AG08396 (cell line): ENCODE measurements at regions not wholly inside any gene's neighbourhood (a gene's known extent, or its start where the extent isn't known, plus 50 kb on each side); places are given as distances from the start of the nearest gene placed in this dataset.

Experiments
- DNase-seq: peaks from one replicate; pipeline ENCODE4 v3.0.0; 2012; ENCODE audit warnings: low spot score, mixed read lengths

DNA sequence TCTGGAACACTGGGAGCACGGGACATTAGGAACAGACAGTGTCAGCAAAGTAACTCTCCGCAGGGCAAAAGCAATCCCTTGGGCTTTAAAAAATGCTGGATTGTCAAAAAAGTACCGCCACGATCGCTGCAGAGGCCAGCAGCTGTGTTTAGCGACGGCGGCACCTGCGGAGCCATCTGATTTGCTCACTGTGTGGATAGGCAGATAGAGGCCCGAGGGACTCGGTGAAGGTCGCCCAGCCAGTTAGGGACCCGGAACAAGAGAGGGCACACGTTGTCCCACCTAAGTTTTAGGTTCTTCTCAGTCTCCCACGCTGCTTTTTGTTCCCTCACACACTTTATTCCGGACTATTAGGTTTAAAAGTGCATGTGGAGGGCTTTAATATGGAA is 238.3 kb downstream of the TEX29 start:
- DNase-seq, result no peak

DNA sequence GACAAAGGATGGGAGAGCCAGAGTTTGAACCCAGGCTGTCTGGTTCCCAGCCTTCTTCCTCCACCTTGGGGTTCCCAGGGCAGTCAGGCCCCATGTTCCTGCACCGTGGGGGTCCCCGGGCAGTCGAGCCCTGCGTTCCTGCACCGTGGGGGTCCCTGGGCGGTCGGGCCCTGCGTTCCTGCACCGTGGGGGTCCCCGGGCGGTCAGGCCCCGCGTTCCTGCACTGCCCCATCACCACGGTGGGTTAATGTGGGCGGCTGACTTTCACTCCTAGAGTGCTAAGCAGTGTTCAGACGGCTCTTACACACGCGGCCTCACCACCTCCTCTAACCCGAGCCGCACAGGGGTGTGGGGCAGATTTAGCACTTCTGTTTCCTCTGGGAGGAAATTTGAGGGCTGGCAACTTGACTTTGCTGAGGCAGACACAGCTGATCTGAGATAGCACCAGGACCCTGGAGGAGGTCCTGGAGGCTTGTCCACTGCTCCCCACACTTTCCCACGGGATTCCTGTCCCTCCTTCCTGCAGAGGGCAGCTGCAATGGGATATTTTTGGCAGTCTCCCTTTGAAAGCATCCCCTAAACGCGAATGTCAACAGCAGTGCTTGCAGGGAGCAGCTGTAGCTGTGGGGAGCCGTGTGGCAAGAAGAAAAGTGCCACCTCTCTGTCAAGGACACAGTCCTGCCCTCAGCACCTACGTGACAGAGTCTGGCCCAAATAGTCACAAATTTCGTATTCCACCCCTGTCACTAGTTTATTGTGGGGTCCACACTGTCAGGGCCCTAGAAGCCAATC is 239.4 kb downstream of the TEX29 start:
- DNase-seq, result no peak

DNA sequence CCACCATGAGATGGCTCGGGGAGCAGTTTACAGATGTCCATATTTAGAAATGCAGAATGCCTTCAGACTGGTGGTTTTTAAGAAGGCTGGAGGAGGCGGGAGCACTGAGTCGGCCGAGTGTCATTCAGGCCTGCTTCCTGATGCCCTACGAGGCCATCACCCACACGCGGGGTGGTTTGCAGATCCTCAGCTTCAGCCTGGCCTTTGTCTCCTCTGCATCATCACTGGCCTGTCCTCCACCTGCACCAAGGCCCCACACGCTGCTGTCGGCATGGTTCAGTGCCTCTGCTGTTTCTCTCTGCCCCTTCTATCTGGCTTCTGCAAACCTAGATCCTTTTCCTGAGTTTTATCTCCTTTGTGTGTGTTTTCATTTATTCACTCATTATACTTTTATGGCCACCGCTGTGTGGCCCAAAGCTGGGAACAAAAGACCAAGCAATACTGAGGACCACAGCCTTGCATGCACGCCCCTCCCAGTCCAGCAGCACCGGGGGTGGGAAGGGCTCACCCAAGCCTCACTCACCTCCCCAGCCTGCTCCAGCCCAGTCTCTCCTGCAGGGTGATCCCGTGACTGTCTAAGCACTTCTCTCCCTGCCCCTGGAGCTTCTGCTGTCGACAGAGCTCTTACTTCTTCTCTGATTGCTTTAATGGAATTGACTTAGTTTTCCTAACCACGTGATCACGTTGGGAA is 240.8 kb downstream of the TEX29 start:
- no peak for DNase-seq

DNA sequence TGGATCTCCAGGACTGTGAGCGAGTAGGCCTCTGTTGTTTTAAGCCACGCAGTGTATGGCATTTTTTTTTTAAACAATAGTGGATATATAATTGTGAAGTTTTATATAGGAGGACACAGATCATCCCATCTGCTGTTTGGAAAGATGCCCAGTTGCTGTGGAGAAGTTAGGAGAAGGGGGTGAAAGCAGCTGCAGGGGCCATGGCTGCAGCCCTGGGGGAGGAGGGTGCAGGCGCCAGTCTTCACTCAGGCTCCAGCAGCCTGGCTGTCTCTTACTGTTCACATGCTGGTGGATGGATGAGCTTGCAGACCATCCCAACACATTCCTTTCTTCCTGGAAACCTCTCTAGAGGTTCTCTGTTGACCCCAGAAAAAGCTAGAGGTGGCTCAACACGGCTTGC is 242.3 kb downstream of the TEX29 start:
- no peak for DNase-seq

GRCh38 chr13:111564606-111565005 is 244.2 kb downstream of the TEX29 start:
- DNase-seq, result no peak

DNA sequence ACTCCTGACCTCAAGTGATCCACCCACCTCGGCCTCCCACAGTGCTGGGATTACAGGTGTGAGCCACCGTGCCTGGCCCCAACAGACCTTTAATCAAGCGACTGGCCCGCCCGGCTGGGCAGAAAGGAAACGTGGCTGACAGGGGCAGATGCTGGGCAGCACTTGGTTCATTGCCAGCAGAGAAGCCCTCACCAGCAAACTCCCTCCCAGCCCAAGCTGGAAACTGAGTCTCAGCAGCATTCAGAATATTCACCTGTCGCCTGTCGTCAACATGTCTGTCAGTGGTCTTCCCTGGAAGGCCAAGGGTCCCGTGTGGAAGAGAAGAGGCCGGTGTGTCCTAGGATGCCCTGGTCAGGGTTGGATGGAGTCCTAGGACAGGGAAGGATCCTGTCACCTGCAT is 245.0 kb downstream of the TEX29 start:
- DNase-seq, result no peak

GRCh38 chr13:111566567-111566966 is 246.1 kb downstream of the TEX29 start:
- DNase-seq, result no peak

GRCh38 chr13:111567637-111568036 is 247.2 kb downstream of the TEX29 start:
- DNase-seq, result no peak

DNA sequence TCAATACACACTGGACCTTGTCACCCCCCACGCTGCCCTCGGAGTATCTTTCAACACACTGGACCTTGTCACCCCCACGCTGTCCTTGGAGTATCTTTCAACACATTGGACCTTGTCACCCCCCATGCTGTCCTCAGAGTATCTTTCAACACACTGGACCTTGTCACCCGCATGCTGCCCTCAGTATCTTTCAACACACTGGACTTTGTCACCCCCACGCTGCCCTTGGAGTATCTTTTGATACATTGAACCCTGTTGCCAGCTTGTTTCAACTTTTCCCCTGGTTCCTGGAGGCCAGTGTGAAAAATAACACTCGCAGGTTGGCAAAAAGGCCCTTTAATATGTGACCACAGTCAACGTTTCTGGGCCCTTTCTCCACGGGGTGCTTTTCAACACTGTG is 247.8 kb downstream of the TEX29 start:
- DNase-seq, result no peak

GRCh38 chr13:111570911-111571310 is 250.5 kb downstream of the TEX29 start:
- DNase-seq, result no peak

DNA sequence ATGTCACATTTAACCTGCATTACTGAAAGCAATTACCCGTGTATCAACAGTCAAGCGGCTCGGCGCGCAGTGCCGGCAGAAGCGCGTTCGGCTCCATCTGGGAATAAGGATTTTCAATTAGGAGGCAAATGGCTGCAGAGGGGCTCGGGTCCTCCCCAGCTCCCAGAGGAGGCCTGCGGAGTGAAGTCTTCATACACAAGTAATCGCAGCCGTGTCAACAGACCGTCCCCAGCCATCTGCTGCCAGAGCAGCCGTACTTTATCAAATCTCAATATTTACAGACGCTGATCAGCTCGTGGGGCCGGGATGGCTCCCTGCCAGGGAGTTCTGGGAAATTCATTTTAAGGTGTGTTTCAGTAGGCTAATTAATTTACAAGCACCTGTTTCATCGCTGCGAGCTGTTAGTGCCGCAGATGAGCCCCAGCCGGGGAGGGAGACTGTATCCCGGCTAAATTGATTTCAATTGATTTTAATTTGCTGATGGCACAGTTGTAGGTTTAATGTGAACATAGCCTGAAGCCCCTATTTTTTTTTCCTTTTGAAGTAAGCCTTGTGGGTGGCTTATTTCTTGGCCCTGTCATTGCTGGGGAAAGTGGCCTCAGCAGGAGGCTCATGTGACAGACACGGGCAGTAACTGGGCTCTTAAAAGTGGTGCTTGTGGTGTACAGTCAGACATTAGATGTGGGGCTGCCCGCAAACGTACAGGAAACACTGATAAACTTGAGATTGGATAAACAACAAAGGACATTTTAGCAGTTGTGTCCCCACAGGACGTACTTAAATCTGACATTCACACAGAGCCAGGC is 252.7 kb downstream of the TEX29 start:
- DNase-seq, result no peak

GRCh38 chr13:111573801-111574200 is 253.4 kb downstream of the TEX29 start:
- DNase-seq, result no peak

DNA sequence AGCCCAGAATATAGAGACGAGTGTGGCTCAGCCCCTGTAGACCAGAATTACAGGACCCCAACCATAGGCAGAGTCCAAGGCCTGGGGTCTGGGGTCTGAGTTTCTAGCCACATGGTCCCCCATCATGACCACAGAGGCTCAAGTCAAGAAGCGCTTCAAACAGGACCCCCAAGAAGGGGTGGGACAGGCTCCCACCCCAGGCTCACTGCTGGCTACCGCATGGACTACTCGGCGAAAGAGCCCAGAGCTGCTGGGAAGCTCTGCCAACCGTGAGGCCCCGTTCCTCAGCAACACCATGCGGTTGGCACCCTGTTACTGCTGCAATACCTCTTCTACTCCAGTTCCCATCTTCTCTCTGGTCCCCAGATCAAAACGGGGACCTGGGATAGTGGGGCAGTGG is 254.8 kb downstream of the TEX29 start:
- no peak for DNase-seq

DNA sequence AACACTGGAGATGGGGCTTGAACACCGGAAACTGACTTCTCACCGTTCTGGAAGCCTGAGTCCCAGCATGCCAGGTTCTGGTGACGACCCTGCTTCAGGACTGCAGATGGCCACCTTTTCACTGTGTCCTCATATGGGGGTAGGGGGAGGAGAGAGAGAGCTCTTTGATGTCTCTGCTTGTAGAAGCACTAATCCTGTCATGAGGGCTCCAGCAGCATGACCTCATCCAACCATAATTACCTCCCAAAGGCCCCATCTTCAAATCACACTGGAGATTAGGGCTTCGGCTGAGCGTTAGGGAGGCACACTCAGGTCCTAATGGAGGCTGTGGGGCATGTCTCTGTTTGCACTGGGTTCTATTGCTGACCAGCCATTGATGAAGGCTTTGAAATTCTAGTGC is 255.3 kb downstream of the TEX29 start:
- DNase-seq, result no peak

DNA sequence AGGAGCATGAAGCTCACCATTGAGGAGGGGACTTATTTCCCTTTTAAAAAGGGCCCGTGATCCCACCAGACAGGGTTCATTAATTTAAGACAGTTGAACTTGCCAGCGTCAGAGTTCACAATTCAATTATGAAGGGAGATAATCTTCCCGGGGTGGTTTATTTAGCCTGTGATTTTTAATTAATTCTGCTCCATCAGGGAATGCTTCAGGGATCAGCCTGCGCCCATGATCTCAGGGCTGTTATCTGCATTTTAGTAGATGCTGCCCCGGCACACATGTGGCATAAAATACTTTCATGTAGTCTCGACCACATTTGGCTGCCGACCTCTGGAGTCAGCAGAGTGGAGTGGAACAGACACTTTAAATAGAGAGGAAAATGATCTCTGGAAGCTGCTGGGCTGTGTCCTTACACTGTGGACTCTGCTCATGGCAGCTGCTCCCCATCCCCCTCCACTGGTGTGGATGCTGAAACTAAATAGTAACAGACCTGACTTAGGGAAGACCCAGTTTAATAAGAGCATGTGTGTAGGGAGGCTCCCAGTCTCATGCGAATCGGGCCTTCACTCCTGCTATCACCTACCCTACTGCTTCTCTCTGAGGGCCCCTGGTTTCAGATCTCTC is 256.9 kb downstream of the TEX29 start:
- DNase-seq, result no peak

DNA sequence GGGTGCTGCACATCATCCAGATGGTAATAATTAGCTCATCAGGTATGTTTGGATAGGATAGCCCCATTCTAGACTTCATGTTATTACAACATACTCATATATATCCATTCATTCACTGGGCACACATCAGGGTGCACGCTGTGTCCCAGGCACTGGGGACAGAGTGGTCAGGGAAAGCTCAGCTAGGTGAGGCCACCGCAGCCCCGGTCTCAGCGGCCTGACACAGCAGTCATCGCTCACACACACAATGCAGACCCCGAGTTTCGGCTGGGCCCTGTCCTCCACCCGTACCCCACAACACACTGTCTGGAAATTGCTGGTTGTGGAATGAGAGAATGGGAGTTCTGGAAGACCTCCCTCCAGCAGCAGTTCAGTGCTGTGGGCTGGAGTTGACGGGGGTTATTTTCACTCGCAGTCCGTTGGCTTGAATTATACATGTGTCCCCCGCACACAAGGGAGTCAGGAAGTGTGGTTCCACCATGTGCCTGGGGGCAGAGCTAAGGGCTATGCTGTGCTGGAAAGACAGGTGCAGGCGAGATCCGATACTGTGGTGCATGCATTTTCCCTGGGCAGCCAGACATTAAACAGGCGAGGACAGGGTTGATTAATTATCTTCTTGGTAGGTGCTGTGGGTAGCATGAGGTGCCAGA is 257.6 kb downstream of the TEX29 start:
- DNase-seq, result no peak

DNA sequence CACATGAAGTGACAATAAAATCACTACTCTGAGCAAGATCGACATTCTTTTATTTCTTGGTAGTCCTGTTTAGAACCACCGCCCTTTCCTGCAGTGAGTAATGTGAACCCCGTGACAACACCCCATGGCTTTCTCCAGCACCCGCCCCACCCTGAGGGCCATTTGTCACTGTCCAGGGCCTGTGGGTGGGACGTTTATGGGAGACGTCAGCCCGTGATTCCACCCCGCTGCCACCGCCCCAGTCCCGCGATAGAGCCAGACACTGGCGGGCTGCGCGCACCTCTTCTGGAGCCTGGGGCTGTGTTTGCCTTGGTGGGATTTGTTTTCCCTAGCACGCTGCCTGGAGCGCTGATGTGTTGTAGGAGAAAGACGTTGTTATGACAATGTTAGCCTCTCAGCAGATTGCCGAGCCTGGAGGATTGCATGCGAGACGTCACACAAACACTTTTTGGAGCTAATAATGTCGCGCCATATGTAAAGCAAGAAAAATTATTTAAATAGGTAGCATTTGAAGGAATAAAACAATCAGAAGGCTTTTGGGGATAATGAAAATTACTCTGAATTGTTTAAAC is 263.7 kb downstream of the TEX29 start:
- DNase-seq, result no peak

DNA sequence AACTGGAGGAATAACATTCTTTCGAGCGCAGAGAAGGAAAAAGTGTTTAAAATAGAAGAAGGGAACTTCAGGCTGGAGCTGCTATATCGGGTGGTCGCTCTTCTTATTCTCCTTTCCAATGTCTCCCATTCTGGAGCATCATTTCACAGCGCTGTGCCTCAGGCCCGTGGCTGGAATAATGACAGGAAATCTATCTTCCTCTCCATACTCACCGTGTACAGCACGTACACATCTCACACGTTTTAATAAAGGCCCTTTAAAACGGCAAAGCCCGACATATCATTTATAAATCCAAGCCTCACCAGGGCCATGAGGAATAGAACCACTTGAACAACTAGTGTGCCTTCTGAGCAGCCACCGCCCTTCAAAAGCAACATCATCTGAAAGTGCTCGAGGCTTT is 264.4 kb downstream of the TEX29 start:
- DNase-seq, result no peak

DNA sequence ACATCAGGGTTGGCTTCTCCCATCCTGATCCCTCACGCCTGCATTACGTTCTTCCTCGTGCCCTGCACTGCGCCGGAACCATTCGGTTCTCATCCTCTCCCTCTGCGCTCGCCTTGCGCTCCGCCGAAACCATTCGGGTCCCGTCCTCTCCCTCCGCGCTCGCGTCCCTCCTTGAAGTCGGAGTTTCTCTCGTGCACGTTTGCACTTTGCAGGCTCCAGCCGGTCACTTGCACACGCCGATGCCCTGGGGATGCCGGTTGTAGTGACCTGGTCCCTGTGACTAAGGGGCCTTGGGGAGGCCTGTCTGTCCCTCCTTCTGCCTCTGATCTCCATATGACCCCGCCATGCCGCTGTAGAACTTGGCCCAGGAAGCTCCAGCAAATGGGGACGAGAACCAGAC is 265.8 kb downstream of the TEX29 start:
- DNase-seq, result no peak

DNA sequence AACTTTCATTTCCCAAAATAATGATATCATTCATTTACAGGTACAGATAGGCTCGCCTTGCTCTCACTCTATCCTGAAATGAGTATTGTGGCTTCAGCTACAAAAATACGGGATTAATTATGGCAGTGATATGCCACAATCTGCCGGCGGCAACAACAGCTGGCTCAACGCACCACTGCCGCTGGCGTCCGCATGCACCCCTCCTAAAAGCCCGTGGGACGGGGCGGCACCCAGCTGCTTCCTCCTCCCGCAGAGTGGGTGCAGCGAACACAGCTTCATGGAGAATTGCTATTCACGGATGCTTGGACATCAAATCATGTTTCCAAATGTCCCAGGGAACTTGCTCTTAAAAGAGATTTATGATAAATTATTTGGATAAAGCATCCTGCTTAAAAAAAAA is 266.8 kb downstream of the TEX29 start:
- no peak for DNase-seq

GRCh38 chr13:111589321-111589720 is 268.9 kb downstream of the TEX29 start:
- no peak for DNase-seq

DNA sequence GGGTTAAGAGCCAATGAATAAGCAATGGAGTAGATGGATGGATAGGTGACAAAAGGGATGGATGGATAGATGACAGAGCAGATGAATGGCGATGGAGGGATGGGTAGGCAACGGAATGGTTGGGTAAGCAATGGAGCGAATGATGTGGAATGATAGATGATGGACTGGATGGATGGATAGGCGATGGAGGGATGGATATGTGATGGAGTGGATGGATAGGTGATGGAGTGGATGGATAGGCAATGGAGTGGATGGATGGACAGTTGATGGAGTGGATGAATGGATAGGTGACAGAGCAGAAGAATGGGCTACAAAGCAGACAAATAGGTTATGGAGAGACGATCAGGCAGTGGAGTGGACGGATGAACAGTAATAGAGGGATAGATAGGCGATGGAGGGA is 269.6 kb downstream of the TEX29 start:
- DNase-seq, result no peak
